GM23338 (cell line): ENCODE measurements at regions not wholly inside any gene's neighbourhood (a gene's known extent, or its start where the extent isn't known, plus 50 kb on each side); places are given as distances from the start of the nearest gene placed in this dataset.

Experiments used
- ATAC-seq: fragments of 200-7000 bp; cut with Tn5 transposase; 3 replicates; pipeline ENCODE4 v1.9.1; 2020
- DNase-seq: peaks from one replicate; pipeline ENCODE4 v3.0.0-alpha.2; 2015; ENCODE audit warnings: low spot score
- H2AFZ ChIP-seq: fragments of 200-600 bp; sonication (generic); 2 replicates; pipeline ENCODE4 v1.8.0; 2016; ENCODE audit warnings: antibody characterized with exemption, mild to moderate bottlenecking, moderate library complexity
- H3F3A ChIP-seq: fragments of 200-600 bp; sonication (generic); replicated peaks from 2 replicates; pipeline ENCODE4 v1.8.0; 2017; ENCODE audit warnings: antibody characterized with exemption, mixed run types, low read depth
- H3K27ac ChIP-seq: fragments of 200-600 bp; sonication (generic); 2 replicates; pipeline ENCODE4 v1.6.1; 2016; ENCODE audit warnings: low read depth
- H3K27me3 ChIP-seq: fragments of 200-600 bp; sonication (generic); 2 replicates; pipeline ENCODE4 v1.8.0; 2016; ENCODE audit warnings: mild to moderate bottlenecking, mixed run types, moderate library complexity; ENCODE audit not compliant: insufficient read depth
- H3K36me3 ChIP-seq: fragments of 200-600 bp; sonication (generic); 2 replicates; pipeline ENCODE4 v1.8.0; 2016; ENCODE audit warnings: mild to moderate bottlenecking; ENCODE audit not compliant: insufficient read depth
- H3K4me1 ChIP-seq: fragments of 200-600 bp; sonication (generic); 2 replicates; pipeline ENCODE4 v1.8.0; 2016; ENCODE audit warnings: mild to moderate bottlenecking, moderate library complexity; ENCODE audit not compliant: insufficient read depth
- H3K4me2 ChIP-seq: fragments of 200-600 bp; sonication (generic); 2 replicates; pipeline ENCODE4 v1.7.1; 2017; ENCODE audit warnings: mixed run types
- H3K4me3 ChIP-seq: fragments of 200-600 bp; sonication (generic); 2 replicates; pipeline ENCODE4 v1.6.1; 2016; ENCODE audit warnings: mixed run types
- H3K79me2 ChIP-seq: fragments of 200-600 bp; sonication (generic); replicated peaks from 2 replicates; pipeline ENCODE4 v1.8.0; 2017; ENCODE audit warnings: mild to moderate bottlenecking; ENCODE audit not compliant: insufficient read depth
- H3K9me2 ChIP-seq: fragments of 200-600 bp; sonication (generic); 2 replicates; pipeline ENCODE4 v1.8.0; 2017; ENCODE audit not compliant: insufficient read depth
- H4K20me1 ChIP-seq: fragments of 200-600 bp; sonication (generic); replicated peaks from 2 replicates; pipeline ENCODE4 v1.8.0; 2017; ENCODE audit warnings: mild to moderate bottlenecking; ENCODE audit not compliant: insufficient read depth
- H3K27ac Mint-ChIP-seq: 2 replicates; pipeline ENCODE4 v1.8.0; 2020; ENCODE audit warnings: inconsistent platforms, mild to moderate bottlenecking, moderate library complexity, mixed read lengths
- H3K27me3 Mint-ChIP-seq: 3 replicates; pipeline ENCODE4 v1.8.0; 2022; ENCODE audit warnings: low read depth, mild to moderate bottlenecking, moderate library complexity, mixed read lengths, inconsistent platforms; ENCODE audit not compliant: insufficient read depth, poor library complexity
- H3K36me3 Mint-ChIP-seq: 3 replicates; pipeline ENCODE4 v1.8.0; 2021; ENCODE audit warnings: low read depth, mild to moderate bottlenecking, inconsistent platforms, moderate library complexity, mixed read lengths
- H3K4me1 Mint-ChIP-seq: 3 replicates; pipeline ENCODE4 v1.8.0; 2020; ENCODE audit warnings: mild to moderate bottlenecking, inconsistent platforms, mixed read lengths
- H3K4me3 Mint-ChIP-seq: 3 replicates; pipeline ENCODE4 v1.8.0; 2021; ENCODE audit warnings: moderate library complexity, mild to moderate bottlenecking, inconsistent platforms, mixed read lengths
- H3K9me3 Mint-ChIP-seq: 3 replicates; pipeline ENCODE4 v1.8.0; 2020; ENCODE audit warnings: moderate library complexity, mild to moderate bottlenecking, inconsistent platforms, mixed read lengths
- CREB1 ChIP-seq: fragments of 250-450 bp; sonication (Bioruptor Pico); IDR thresholded peaks from 2 replicates; pipeline ENCODE4 v1.5.0; 2020; ENCODE audit warnings: low read depth, mild to moderate bottlenecking, moderate library complexity
- EZH2 ChIP-seq: fragments of 200-600 bp; sonication (generic); IDR thresholded peaks from one replicate; pipeline ENCODE4 v1.8.0; 2017; ENCODE audit warnings: antibody characterized with exemption, mild to moderate bottlenecking, low read depth; ENCODE audit not compliant: unreplicated experiment
- EZH2phosphoT487 ChIP-seq: fragments of 200-600 bp; sonication (generic); IDR thresholded peaks from one replicate; pipeline ENCODE4 v1.8.1; 2018; ENCODE audit warnings: antibody characterized with exemption; ENCODE audit not compliant: unreplicated experiment
- JUNB ChIP-seq: IDR thresholded peaks from one replicate; pipeline ENCODE4 v1.6.1; 2016; ENCODE audit warnings: antibody characterized with exemption; ENCODE audit not compliant: unreplicated experiment
- NANOG ChIP-seq: IDR thresholded peaks from 2 replicates; pipeline ENCODE4 v1.6.1; 2016; ENCODE audit warnings: antibody characterized with exemption, borderline replicate concordance
- POLR2AphosphoS5 ChIP-seq: IDR thresholded peaks from 2 replicates; pipeline ENCODE4 v1.6.1; 2016; ENCODE audit warnings: antibody characterized with exemption, low read depth
- STAT1 ChIP-seq: IDR thresholded peaks from one replicate; pipeline ENCODE4 v1.6.1; 2016; ENCODE audit warnings: antibody characterized with exemption; ENCODE audit not compliant: unreplicated experiment
- ZNF114 ChIP-seq: fragments of 250-450 bp; sonication (Bioruptor Pico); IDR thresholded peaks from 2 replicates; pipeline ENCODE4 v1.5.0; 2020; ENCODE audit warnings: mild to moderate bottlenecking, moderate library complexity
- ZNF331 ChIP-seq: fragments of 250-450 bp; sonication (Bioruptor Pico); IDR thresholded peaks from 2 replicates; pipeline ENCODE4 v1.5.0; 2020; ENCODE audit warnings: low read depth, mild to moderate bottlenecking, moderate library complexity
- TF ChIP-seq, protein P1 (sequence below), 2 experiments: fragments of 200-600 bp in 1 of 2; sonication (generic) in 1 of 2; conservative IDR thresholded peaks; 2 replicates each; pipeline versions ENCODE4 v1.5.1 to v1.6.1; 2016 to 2017; ENCODE audit warnings: antibody characterized with exemption in 2 of 2, low read depth in 2 of 2, mild to moderate bottlenecking in 2 of 2, moderate library complexity in 1 of 2
- TF ChIP-seq, protein P2 (sequence below): IDR thresholded peaks from one replicate; pipeline ENCODE4 v1.6.1; 2018; ENCODE audit warnings: antibody characterized with exemption; ENCODE audit not compliant: unreplicated experiment
- TF ChIP-seq, protein P3 (sequence below): IDR thresholded peaks from 2 replicates; pipeline ENCODE4 v1.6.1; 2016; ENCODE audit warnings: antibody characterized with exemption
- TF ChIP-seq, protein P4 (sequence below): fragments of 250-450 bp; sonication (Bioruptor Pico); IDR thresholded peaks from 2 replicates; pipeline ENCODE4 v1.5.0; 2020; ENCODE audit warnings: mild to moderate bottlenecking, moderate library complexity

DNA sequence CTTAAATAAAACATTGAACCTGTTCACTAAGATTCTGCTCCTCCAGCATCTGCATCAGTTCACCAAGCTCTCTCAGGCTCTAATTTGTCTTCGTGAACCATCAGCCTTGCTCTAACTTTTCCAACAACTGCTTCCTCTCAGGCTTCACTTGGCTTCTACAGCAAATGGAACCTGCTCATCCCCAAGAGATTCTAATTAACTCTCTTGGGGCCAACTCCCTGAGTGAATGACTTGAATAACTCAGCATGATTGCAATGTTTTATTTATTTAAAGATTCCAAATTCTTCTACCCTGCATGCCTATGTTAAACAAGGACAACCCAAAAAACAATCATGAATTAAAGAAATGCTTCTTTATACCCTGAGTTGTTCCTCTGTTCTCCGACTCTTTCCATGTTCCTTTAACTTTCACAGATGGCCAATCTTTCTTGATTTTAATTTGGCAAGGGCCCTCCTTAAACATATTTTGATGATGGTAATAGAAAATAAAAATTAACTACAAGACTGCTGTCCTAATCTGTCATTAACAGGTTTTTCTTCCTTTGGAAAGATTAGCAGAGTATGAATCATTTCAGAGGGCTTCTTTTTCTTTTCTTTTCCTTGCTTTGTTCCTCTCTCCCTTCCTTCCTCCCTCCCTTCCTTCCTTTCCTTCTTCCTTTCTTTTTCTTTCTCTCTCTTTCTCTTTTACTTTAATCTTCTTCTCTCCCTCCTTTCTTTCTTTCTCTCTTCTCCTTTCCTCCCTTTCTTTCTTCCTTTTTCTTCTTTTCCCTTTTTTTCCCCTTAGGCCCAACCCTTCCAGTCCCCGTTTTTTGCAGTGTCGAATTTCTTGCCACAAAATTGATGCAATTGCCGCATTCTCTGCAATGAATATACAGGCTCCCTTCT, 195.0 kb upstream of the RHOBTB1 start:
- Mint-ChIP-seq H3K27ac (peak overlapping the region; percentile 14; the same call in 1 of the 2 replicates), H3K36me3 (peaks cover 12% of the 10 kb centered on the region; the same call in 2 of the 3 replicates), H3K27me3 (no peaks in the 10 kb centered on the region), H3K4me1 (peaks cover 33% of the 10 kb centered on the region), H3K9me3 (peaks cover 15% of the 10 kb centered on the region; the same call in 2 of the 3 replicates), H3K4me3 (no peak overlapping the region)
- no peak for DNase-seq
- no peak overlapping the region for H3K4me3 ChIP-seq
- TF ChIP-seq, protein P1, sequence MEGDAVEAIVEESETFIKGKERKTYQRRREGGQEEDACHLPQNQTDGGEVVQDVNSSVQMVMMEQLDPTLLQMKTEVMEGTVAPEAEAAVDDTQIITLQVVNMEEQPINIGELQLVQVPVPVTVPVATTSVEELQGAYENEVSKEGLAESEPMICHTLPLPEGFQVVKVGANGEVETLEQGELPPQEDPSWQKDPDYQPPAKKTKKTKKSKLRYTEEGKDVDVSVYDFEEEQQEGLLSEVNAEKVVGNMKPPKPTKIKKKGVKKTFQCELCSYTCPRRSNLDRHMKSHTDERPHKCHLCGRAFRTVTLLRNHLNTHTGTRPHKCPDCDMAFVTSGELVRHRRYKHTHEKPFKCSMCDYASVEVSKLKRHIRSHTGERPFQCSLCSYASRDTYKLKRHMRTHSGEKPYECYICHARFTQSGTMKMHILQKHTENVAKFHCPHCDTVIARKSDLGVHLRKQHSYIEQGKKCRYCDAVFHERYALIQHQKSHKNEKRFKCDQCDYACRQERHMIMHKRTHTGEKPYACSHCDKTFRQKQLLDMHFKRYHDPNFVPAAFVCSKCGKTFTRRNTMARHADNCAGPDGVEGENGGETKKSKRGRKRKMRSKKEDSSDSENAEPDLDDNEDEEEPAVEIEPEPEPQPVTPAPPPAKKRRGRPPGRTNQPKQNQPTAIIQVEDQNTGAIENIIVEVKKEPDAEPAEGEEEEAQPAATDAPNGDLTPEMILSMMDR (conservative IDR thresholded peaks at IDR 0.05; ENCODE audit: low read depth in 2 of 2), result no peak
- TF ChIP-seq, protein P2, sequence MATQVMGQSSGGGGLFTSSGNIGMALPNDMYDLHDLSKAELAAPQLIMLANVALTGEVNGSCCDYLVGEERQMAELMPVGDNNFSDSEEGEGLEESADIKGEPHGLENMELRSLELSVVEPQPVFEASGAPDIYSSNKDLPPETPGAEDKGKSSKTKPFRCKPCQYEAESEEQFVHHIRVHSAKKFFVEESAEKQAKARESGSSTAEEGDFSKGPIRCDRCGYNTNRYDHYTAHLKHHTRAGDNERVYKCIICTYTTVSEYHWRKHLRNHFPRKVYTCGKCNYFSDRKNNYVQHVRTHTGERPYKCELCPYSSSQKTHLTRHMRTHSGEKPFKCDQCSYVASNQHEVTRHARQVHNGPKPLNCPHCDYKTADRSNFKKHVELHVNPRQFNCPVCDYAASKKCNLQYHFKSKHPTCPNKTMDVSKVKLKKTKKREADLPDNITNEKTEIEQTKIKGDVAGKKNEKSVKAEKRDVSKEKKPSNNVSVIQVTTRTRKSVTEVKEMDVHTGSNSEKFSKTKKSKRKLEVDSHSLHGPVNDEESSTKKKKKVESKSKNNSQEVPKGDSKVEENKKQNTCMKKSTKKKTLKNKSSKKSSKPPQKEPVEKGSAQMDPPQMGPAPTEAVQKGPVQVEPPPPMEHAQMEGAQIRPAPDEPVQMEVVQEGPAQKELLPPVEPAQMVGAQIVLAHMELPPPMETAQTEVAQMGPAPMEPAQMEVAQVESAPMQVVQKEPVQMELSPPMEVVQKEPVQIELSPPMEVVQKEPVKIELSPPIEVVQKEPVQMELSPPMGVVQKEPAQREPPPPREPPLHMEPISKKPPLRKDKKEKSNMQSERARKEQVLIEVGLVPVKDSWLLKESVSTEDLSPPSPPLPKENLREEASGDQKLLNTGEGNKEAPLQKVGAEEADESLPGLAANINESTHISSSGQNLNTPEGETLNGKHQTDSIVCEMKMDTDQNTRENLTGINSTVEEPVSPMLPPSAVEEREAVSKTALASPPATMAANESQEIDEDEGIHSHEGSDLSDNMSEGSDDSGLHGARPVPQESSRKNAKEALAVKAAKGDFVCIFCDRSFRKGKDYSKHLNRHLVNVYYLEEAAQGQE, result no peak
- TF ChIP-seq ZNF331 (CRISPR knock-in tag), result no peak
- TF ChIP-seq, protein P3, sequence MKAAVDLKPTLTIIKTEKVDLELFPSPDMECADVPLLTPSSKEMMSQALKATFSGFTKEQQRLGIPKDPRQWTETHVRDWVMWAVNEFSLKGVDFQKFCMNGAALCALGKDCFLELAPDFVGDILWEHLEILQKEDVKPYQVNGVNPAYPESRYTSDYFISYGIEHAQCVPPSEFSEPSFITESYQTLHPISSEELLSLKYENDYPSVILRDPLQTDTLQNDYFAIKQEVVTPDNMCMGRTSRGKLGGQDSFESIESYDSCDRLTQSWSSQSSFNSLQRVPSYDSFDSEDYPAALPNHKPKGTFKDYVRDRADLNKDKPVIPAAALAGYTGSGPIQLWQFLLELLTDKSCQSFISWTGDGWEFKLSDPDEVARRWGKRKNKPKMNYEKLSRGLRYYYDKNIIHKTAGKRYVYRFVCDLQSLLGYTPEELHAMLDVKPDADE, result no peak
- TF ChIP-seq, protein P4, sequence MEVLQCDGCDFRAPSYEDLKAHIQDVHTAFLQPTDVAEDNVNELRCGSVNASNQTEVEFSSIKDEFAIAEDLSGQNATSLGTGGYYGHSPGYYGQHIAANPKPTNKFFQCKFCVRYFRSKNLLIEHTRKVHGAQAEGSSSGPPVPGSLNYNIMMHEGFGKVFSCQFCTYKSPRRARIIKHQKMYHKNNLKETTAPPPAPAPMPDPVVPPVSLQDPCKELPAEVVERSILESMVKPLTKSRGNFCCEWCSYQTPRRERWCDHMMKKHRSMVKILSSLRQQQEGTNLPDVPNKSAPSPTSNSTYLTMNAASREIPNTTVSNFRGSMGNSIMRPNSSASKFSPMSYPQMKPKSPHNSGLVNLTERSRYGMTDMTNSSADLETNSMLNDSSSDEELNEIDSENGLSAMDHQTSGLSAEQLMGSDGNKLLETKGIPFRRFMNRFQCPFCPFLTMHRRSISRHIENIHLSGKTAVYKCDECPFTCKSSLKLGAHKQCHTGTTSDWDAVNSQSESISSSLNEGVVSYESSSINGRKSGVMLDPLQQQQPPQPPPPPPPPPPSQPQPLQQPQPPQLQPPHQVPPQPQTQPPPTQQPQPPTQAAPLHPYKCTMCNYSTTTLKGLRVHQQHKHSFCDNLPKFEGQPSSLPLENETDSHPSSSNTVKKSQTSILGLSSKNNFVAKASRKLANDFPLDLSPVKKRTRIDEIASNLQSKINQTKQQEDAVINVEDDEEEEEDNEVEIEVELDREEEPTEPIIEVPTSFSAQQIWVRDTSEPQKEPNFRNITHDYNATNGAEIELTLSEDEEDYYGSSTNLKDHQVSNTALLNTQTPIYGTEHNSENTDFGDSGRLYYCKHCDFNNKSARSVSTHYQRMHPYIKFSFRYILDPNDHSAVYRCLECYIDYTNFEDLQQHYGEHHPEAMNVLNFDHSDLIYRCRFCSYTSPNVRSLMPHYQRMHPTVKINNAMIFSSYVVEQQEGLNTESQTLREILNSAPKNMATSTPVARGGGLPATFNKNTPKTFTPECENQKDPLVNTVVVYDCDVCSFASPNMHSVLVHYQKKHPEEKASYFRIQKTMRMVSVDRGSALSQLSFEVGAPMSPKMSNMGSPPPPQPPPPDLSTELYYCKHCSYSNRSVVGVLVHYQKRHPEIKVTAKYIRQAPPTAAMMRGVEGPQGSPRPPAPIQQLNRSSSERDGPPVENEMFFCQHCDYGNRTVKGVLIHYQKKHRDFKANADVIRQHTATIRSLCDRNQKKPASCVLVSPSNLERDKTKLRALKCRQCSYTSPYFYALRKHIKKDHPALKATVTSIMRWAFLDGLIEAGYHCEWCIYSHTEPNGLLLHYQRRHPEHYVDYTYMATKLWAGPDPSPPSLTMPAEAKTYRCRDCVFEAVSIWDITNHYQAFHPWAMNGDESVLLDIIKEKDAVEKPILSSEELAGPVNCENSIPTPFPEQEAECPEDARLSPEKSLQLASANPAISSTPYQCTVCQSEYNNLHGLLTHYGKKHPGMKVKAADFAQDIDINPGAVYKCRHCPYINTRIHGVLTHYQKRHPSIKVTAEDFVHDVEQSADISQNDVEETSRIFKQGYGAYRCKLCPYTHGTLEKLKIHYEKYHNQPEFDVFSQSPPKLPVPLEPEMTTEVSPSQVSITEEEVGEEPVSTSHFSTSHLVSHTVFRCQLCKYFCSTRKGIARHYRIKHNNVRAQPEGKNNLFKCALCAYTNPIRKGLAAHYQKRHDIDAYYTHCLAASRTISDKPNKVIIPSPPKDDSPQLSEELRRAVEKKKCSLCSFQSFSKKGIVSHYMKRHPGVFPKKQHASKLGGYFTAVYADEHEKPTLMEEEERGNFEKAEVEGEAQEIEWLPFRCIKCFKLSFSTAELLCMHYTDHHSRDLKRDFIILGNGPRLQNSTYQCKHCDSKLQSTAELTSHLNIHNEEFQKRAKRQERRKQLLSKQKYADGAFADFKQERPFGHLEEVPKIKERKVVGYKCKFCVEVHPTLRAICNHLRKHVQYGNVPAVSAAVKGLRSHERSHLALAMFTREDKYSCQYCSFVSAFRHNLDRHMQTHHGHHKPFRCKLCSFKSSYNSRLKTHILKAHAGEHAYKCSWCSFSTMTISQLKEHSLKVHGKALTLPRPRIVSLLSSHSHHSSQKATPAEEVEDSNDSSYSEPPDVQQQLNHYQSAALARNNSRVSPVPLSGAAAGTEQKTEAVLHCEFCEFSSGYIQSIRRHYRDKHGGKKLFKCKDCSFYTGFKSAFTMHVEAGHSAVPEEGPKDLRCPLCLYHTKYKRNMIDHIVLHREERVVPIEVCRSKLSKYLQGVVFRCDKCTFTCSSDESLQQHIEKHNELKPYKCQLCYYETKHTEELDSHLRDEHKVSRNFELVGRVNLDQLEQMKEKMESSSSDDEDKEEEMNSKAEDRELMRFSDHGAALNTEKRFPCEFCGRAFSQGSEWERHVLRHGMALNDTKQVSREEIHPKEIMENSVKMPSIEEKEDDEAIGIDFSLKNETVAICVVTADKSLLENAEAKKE (CRISPR knock-in tag), result no peak
- no peak for TF ChIP-seq POLR2AphosphoS5
- no peak for TF ChIP-seq STAT1
- no peak for TF ChIP-seq JUNB
- TF ChIP-seq EZH2, result no peak
- TF ChIP-seq ZNF114 (CRISPR knock-in tag), result no peak
- no peak for TF ChIP-seq EZH2phosphoT487
- TF ChIP-seq NANOG, result no peak
- TF ChIP-seq CREB1 (CRISPR knock-in tag), result no peak
- H3K4me1 ChIP-seq, result peaks cover 36% of the 10 kb centered on the region
- no peaks in the 10 kb centered on the region for H4K20me1 ChIP-seq
- H3K27ac ChIP-seq, result peak overlapping the region; percentile 81
- H2AFZ ChIP-seq, result peak overlapping the region; percentile 85; the same call in 1 of the 2 replicates
- ATAC-seq, result no peak
- H3K9me2 ChIP-seq, result no peaks in the 10 kb centered on the region
- H3F3A ChIP-seq, result no peaks in the 10 kb centered on the region
- H3K79me2 ChIP-seq, result no peaks in the 10 kb centered on the region
- H3K36me3 ChIP-seq, result no peaks in the 10 kb centered on the region
- peak overlapping the region; percentile 15; the same call in 1 of the 2 replicates for H3K4me2 ChIP-seq
- no peaks in the 10 kb centered on the region for H3K27me3 ChIP-seq
